B cell (primary cell): ENCODE measurements at regions not wholly inside any gene's neighbourhood (a gene's known extent, or its start where the extent isn't known, plus 50 kb on each side); places are given as distances from the start of the nearest gene placed in this dataset.

Experiments
- ATAC-seq: fragments of 200-7000 bp; cut with Tn5 transposase; one replicate; pipeline ENCODE4 v1.10.0; 2021; ENCODE audit warnings: low read depth, mild to moderate bottlenecking, moderate number of reproducible peaks, moderate library complexity
- CTCF ChIA-PET: fragments of 350-600 bp; sonication (Branson Sonifier 250); formaldehyde crosslinking; loops from one replicate; lab custom pipeline; 2021; ENCODE audit warnings: antibody characterized with exemption, inconsistent platforms; lab: Charles Lee
- POLR2A ChIA-PET: fragments of 350-600 bp; sonication (Branson Sonifier 250); formaldehyde crosslinking; loops from one replicate; lab custom pipeline; 2021; ENCODE audit warnings: antibody characterized with exemption; lab: Charles Lee
- DNase-seq: peaks from one replicate; pipeline ENCODE4 v3.0.0; 2013
- H2AFZ ChIP-seq: 2 replicates; pipeline ENCODE4 v1.6.1; 2012; ENCODE audit warnings: mild to moderate bottlenecking, low read depth, low read length; ENCODE audit not compliant: insufficient read depth, poor library complexity, severe bottlenecking
- H3K27ac ChIP-seq, 2 donors: 1 replicate in 1 of 2; 2 replicates in 1 of 2; pipeline ENCODE4 v1.5.1; 2012 to 2013; ENCODE audit warnings: low read length in 2 of 2, mild to moderate bottlenecking in 2 of 2, moderate library complexity in 1 of 2
- H3K27me3 ChIP-seq, 4 experiments: fragments of 200-600 bp in 1 of 4; sonication (generic) in 1 of 4; replicated peaks in 1 of 4; 1 replicate in 2 of 4; 2 replicates in 2 of 4; pipeline versions ENCODE4 v1.6.1 to v1.7.0; 2013 to 2016; ENCODE audit warnings: low read length in 3 of 4, mild to moderate bottlenecking in 2 of 4, mixed read lengths in 1 of 4, moderate library complexity in 1 of 4; ENCODE audit not compliant: insufficient read depth in 4 of 4, control insufficient read depth in 3 of 4; ENCODE audit errors: control extremely low read depth in 1 of 4
- H3K36me3 ChIP-seq, 2 experiments: replicated peaks in 1 of 2; 1 replicate in 1 of 2; 2 replicates in 1 of 2; pipeline versions ENCODE4 v1.6.1 to v1.7.1; 2013; ENCODE audit warnings: low read length in 1 of 2; ENCODE audit not compliant: insufficient read depth in 2 of 2, control insufficient read depth in 1 of 2; ENCODE audit errors: control extremely low read depth in 1 of 2, extremely low read depth in 1 of 2
- H3K4me1 ChIP-seq, 2 donors: fragments of 200-600 bp in 1 of 2; sonication (generic) in 1 of 2; 1 replicate in 1 of 2; 2 replicates in 1 of 2; pipeline versions ENCODE4 v1.5.1 to v1.6.1; 2013 to 2017; ENCODE audit warnings: low read length in 2 of 2; ENCODE audit not compliant: control insufficient read depth in 2 of 2, insufficient read depth in 2 of 2
- H3K4me2 ChIP-seq: replicated peaks from 2 replicates; pipeline ENCODE3; 2012; ENCODE audit warnings: mild to moderate bottlenecking, low read depth, low read length; ENCODE audit not compliant: poor library complexity, severe bottlenecking
- H3K4me3 ChIP-seq, 5 experiments: fragments of 200-600 bp in 1 of 5; sonication (generic) in 1 of 5; 1 replicate in 3 of 5; 2 replicates in 2 of 5; pipeline versions ENCODE4 v1.5.1 to v1.7.0; 2011 to 2016; ENCODE audit warnings: low read length in 4 of 5, mild to moderate bottlenecking in 4 of 5, low read depth in 2 of 5, control low read depth in 1 of 5, moderate library complexity in 1 of 5; ENCODE audit not compliant: insufficient read depth in 1 of 5; ENCODE audit errors: control extremely low read depth in 1 of 5, extremely low read depth in 1 of 5
- H3K79me2 ChIP-seq: fragments of 200-600 bp; sonication (generic); one replicate; pipeline ENCODE4 v1.6.0; 2016; ENCODE audit warnings: low read length; ENCODE audit not compliant: control insufficient read depth, insufficient read depth
- H3K9ac ChIP-seq: fragments of 200-600 bp; sonication (generic); 2 replicates; pipeline ENCODE4 v1.6.1; 2017; ENCODE audit warnings: mild to moderate bottlenecking, low read length, moderate library complexity
- H3K9me3 ChIP-seq, 3 donors: one replicate each; pipeline versions ENCODE4 v1.6.1 to v1.7.1; 2013; ENCODE audit warnings: low read length in 2 of 3; ENCODE audit not compliant: control insufficient read depth in 2 of 3, insufficient read depth in 1 of 3; ENCODE audit errors: control extremely low read depth in 1 of 3
- H4K20me1 ChIP-seq: 2 replicates; pipeline ENCODE4 v1.6.0; 2012; ENCODE audit warnings: mild to moderate bottlenecking, low read length; ENCODE audit not compliant: insufficient read depth, control insufficient read depth, poor library complexity, severe bottlenecking
- H3K27ac Mint-ChIP-seq: one replicate; pipeline ENCODE4 v1.8.0; 2021; ENCODE audit warnings: mixed read lengths
- H3K27me3 Mint-ChIP-seq: one replicate; pipeline ENCODE4 v1.8.0; 2021; ENCODE audit warnings: mixed read lengths
- H3K4me1 Mint-ChIP-seq: one replicate; pipeline ENCODE4 v1.8.0; 2021; ENCODE audit warnings: mixed read lengths
- H3K4me3 Mint-ChIP-seq: one replicate; pipeline ENCODE4 v1.8.0; 2021; ENCODE audit warnings: mixed read lengths
- H3K9me3 Mint-ChIP-seq: one replicate; pipeline ENCODE4 v1.8.0; 2022; ENCODE audit warnings: mixed read lengths; ENCODE audit not compliant: insufficient read depth
- CTCF ChIP-seq: fragments of 200-600 bp; IDR thresholded peaks from one replicate; pipeline ENCODE4 v1.8.0; 2022; ENCODE audit warnings: antibody characterized with exemption, mild to moderate bottlenecking
- EZH2 ChIP-seq: IDR thresholded peaks from 2 replicates; pipeline ENCODE4 v1.6.1; 2012; ENCODE audit warnings: borderline replicate concordance, low read depth, mild to moderate bottlenecking, moderate library complexity, low read length; ENCODE audit not compliant: insufficient read depth, poor library complexity, severe bottlenecking
- WGBS: methylation state at CpG from one replicate; pipeline ENCODE4 v1.1.5; 2013; ENCODE audit warnings: missing lambda C conversion rate; ENCODE audit not compliant: insufficient coverage; 5-methylcytosine and 5-hydroxymethylcytosine counted together
- intact Hi-C: fragments of 100-400 bp; cut with micrococcal nuclease; formaldehyde crosslinking; loops from one replicate; pipeline ENCODE4 v1.10.0; 2022

GRCh38 chr3:7950890-7951289 is 550.7 kb upstream of the LMCD1 start:
- Mint-ChIP-seq H3K27ac (no peak overlapping the region), H3K4me1 (no peaks in the 10 kb centered on the region), H3K9me3 (peaks cover 4% of the 10 kb centered on the region), H3K4me3 (no peak overlapping the region), H3K27me3 (no peaks in the 10 kb centered on the region)
- Histone ChIP-seq H3K79me2 (no peaks in the 10 kb centered on the region), H3K27me3 (no peaks in the 10 kb centered on the region), H3K4me2 (no peak overlapping the region), H3K4me1 (no peaks in the 10 kb centered on the region), H2AFZ (no peak overlapping the region), H3K27ac (no peak overlapping the region), H3K36me3 (no peaks in the 10 kb centered on the region), H3K9ac (no peak overlapping the region), H4K20me1 (no peaks in the 10 kb centered on the region), H3K4me3 (no peak overlapping the region), H3K9me3 (peaks cover 0 to 3% (median 0%) of the 10 kb centered on the region in 3 donors)
- intact Hi-C loops = no loop called here
- CTCF ChIA-PET = no interaction called here
- 94% methylated on average over 2 of the region's 3 CpGs for WGBS
- no peak for ATAC-seq
- POLR2A ChIA-PET = no interaction called here
- DNase-seq = no peak
- TF ChIP-seq EZH2 (no peak), CTCF (no peak)

GRCh38 chr3:7953449-7954014 is 548.1 kb upstream of the LMCD1 start:
- Mint-ChIP-seq H3K4me3 (no peak overlapping the region), H3K9me3 (peaks cover 12% of the 10 kb centered on the region), H3K4me1 (no peaks in the 10 kb centered on the region), H3K27me3 (no peaks in the 10 kb centered on the region), H3K27ac (no peak overlapping the region)
- intact Hi-C loops = no loop called here
- DNase-seq = no peak
- no peak for TF ChIP-seq EZH2
- Histone ChIP-seq H3K36me3 (no peaks in the 10 kb centered on the region), H3K9ac (no peak overlapping the region), H4K20me1 (no peaks in the 10 kb centered on the region), H3K4me2 (no peak overlapping the region), H3K27me3 (no peaks in the 10 kb centered on the region), H3K27ac (no peak overlapping the region), H3K9me3 (peaks cover 0 to 3% (median 0%) of the 10 kb centered on the region in 3 donors), H3K79me2 (no peaks in the 10 kb centered on the region), H3K4me1 (no peaks in the 10 kb centered on the region), H3K4me3 (no peak overlapping the region), H2AFZ (no peak overlapping the region)
- no peak for ATAC-seq
- ChIA-PET CTCF (no interaction called here), POLR2A (no interaction called here)
- WGBS = 63% methylated on average over 1 of the region's 1 CpG
